ENCODE measurements at regions not wholly inside any gene's neighbourhood (a gene's known extent, or its start where the extent isn't known, plus 50 kb on each side); places are given as distances from the start of the nearest gene placed in this dataset.

DNA sequence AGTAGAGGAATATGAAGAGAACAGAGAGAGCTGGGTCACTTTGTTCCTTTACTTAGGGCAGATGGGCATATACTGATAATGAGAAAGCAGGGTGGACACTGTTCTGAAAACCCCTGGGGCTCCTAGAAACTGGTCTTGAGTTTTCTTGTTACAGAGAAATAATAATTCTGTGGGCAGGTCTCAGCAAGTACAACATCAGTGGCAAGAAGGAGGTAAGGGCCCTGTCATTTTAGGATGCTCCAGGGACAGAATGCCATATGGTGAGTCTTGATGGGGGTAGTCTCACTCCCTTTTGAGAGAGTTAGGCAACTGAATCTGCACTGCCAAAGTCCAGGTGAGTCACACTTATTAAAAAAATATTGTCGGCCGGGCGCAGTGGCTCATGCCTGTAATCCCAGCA is 102.3 kb downstream of the KCNJ2 start:
- Histone ChIP-seq H3K36me3 (no peaks in the 10 kb centered on the region), H3K27ac (no peak overlapping the region), H3K27me3 (no peaks in the 10 kb centered on the region), H3K9me3 (no peaks in the 10 kb centered on the region), H3K4me1 (no peaks in the 10 kb centered on the region), H3K4me3 (no peak overlapping the region)
- no peak for DNase-seq
- intact Hi-C loops (cut with DNase I; ENCODE audit: low total_unique reads), result no loop called here
- TF ChIP-seq, protein P1, sequence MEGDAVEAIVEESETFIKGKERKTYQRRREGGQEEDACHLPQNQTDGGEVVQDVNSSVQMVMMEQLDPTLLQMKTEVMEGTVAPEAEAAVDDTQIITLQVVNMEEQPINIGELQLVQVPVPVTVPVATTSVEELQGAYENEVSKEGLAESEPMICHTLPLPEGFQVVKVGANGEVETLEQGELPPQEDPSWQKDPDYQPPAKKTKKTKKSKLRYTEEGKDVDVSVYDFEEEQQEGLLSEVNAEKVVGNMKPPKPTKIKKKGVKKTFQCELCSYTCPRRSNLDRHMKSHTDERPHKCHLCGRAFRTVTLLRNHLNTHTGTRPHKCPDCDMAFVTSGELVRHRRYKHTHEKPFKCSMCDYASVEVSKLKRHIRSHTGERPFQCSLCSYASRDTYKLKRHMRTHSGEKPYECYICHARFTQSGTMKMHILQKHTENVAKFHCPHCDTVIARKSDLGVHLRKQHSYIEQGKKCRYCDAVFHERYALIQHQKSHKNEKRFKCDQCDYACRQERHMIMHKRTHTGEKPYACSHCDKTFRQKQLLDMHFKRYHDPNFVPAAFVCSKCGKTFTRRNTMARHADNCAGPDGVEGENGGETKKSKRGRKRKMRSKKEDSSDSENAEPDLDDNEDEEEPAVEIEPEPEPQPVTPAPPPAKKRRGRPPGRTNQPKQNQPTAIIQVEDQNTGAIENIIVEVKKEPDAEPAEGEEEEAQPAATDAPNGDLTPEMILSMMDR (IDR thresholded peaks at IDR 0.05), result no peak
- no peak for TF ChIP-seq POLR2A (IDR thresholded peaks at IDR 0.05)

DNA sequence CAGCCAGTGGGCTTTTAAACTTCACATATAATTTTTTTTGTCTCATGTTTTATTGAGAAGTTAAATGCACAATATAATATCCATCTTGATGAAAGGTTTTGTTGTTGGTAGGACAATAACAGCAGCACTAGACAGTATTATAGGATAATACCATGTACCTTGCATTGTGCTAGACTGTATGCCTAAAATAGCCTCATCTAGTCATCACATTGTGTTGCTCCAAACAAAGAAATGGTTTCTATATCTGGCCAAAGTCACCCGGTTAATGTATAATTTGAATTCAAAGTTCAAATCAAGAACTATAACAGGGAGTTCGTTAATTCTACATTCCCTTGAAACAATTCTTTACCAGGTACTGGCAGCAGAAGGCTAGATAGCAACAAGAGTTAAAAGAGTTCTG is 104.9 kb downstream of the KCNJ2 start:
- H3K4me1 ChIP-seq, result no peaks in the 10 kb centered on the region
- no peak for TF ChIP-seq POLR2A (IDR thresholded peaks at IDR 0.05)
- TF ChIP-seq, protein P1 (IDR thresholded peaks at IDR 0.05), result no peak
- no peaks in the 10 kb centered on the region for H3K36me3 ChIP-seq
- no peaks in the 10 kb centered on the region for H3K9me3 ChIP-seq
- no peaks in the 10 kb centered on the region for H3K27me3 ChIP-seq
- no peak overlapping the region for H3K27ac ChIP-seq
- intact Hi-C loops (cut with DNase I; ENCODE audit: low total_unique reads), result no loop called here
- H3K4me3 ChIP-seq, result no peak overlapping the region
- no peak for DNase-seq

DNA sequence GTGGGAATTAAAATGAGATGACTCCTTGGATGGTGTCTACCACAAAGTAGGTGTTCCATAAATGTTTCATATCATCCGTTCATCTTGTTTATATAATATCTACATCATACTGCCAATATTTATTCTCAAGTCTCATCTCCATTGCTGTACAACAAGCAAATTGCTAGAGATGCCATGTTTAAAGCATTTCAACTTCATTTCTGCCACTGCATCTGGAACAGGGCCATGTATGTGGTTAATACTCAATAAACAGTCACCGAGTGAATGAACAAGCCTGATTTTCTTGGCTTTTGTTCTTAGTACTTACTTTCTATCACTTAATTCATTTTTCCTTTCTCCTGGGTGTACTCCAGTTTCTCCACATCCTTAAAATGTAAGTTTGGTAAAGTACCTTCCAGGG is 107.6 kb downstream of the KCNJ2 start:
- no peaks in the 10 kb centered on the region for H3K4me1 ChIP-seq
- no peaks in the 10 kb centered on the region for H3K27me3 ChIP-seq
- no peak overlapping the region for H3K4me3 ChIP-seq
- no peak overlapping the region for H3K27ac ChIP-seq
- no peak for TF ChIP-seq POLR2A (IDR thresholded peaks at IDR 0.05)
- TF ChIP-seq, protein P1 (IDR thresholded peaks at IDR 0.05), result no peak
- no peaks in the 10 kb centered on the region for H3K9me3 ChIP-seq
- no peak for DNase-seq
- H3K36me3 ChIP-seq, result no peaks in the 10 kb centered on the region
- intact Hi-C loops (cut with DNase I; ENCODE audit: low total_unique reads), result no loop called here

DNA sequence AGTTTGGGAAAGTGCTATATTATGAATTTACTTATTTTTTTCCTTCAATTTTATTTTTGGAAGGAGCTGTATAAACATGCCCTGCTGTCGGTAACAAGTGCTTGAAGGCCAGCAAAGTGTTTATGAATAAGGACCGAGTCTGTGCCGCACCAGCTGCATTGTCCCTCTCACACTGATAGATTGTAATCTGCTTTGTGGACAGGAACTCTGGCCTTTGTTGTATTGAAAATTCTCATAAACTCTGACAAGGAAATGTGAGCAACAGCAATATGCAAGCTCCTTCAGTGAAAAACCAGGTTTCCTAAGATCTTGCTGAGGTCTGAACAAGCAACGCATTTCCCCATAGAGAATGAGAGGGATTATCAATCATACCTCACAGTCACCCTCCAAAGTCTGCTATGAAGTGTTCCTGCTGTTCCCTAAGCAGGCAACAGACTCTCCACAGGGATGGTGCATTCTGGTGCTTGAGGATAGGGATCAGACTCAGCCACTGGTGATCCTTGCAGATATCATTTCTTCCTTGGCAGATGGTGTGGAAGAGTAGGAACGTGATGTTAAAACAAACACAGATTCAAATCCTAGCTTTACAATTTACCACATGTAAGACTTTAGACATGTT is 109.6 kb downstream of the KCNJ2 start:
- H3K27ac ChIP-seq, result no peak overlapping the region
- H3K27me3 ChIP-seq, result no peaks in the 10 kb centered on the region
- no peak for DNase-seq
- TF ChIP-seq POLR2A (IDR thresholded peaks at IDR 0.05), result no peak
- TF ChIP-seq, protein P1 (IDR thresholded peaks at IDR 0.05), result no peak
- H3K9me3 ChIP-seq, result no peaks in the 10 kb centered on the region
- H3K4me1 ChIP-seq, result no peaks in the 10 kb centered on the region
- H3K4me3 ChIP-seq, result no peak overlapping the region
- intact Hi-C loops (cut with DNase I; ENCODE audit: low total_unique reads), result no loop called here
- H3K36me3 ChIP-seq, result no peaks in the 10 kb centered on the region

DNA sequence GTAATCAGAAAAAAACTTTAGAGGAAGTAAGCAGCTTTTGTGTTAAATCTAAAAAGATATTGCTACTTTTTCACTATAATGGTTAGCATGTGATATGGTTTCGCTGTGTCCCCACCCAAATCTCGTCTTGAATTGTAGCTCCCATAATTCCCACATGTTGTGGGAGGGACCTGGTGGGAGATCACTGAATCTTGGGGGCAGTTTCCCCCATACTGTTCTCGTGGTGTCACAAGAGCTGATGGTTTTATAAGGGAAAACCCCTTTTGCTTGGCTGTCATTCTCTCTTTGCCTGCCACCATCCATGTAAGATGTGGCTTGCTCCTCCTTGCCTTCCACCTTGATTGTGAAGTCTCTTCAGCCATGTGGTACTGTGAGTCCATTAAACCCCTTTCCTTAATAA is 117.1 kb downstream of the KCNJ2 start:
- intact Hi-C loops (cut with DNase I; ENCODE audit: low total_unique reads), result no loop called here
- H3K4me1 ChIP-seq, result no peaks in the 10 kb centered on the region
- no peaks in the 10 kb centered on the region for H3K36me3 ChIP-seq
- no peak overlapping the region for H3K27ac ChIP-seq
- no peak overlapping the region for H3K4me3 ChIP-seq
- no peaks in the 10 kb centered on the region for H3K9me3 ChIP-seq
- TF ChIP-seq POLR2A (IDR thresholded peaks at IDR 0.05), result no peak
- TF ChIP-seq, protein P1 (IDR thresholded peaks at IDR 0.05), result no peak
- no peak for DNase-seq
- no peaks in the 10 kb centered on the region for H3K27me3 ChIP-seq

Data from uterus (tissue), 3 donors.